ENCODE measurements at regions not wholly inside any gene's neighbourhood (a gene's known extent, or its start where the extent isn't known, plus 50 kb on each side); places are given as distances from the start of the nearest gene placed in this dataset.

DNA sequence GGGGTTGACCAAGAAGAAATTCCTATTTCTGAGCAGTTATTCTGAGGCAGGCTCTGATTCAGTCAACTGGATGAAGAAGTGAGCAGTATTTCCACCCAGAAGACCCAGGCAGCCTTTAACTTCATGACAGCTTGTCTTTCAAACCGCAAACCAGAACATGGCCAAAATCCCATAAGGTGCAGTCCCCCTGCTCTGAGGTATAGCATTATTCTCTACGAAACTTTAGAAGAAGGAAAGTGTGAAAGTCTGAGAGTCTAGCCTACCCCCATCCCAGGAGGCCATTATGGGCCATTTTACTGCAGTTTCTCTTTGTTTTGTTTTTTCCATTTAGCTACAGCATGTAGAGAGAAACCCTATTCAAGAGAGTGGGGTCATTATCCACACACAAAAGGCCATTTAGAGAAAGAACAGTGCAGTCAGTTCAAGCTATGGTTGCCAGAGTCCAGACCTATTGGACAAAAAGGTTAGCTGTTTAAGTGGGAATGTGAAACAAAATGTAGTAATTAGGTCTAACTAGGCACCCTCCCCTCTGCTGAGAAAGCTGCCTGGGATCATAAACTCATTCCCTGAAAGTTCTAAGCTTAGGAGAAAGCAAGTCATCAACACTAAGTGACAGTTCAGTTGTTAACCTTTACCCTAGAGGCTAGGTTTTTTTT lies 52.1 kb upstream of the RASGEF1B start:
- H3K9ac ChIP-seq (ENCODE audit: insufficient read depth, low read length, poor library complexity, severe bottlenecking) = no peak overlapping the region
- DNase-seq = no peak
- peaks cover 16 to 22% (median 17%) of the 10 kb centered on the region in 7 donors for H3K9me3 Mint-ChIP-seq
- WGBS (ENCODE audit: insufficient coverage) = no CpG with 5 or more reads among the region's 2 CpGs
- H3K79me2 ChIP-seq (ENCODE audit: insufficient read depth, low read length) = no peaks in the 10 kb centered on the region
- H3K27ac Mint-ChIP-seq = no peak overlapping the region
- no peaks in the 10 kb centered on the region for H3K27me3 ChIP-seq (ENCODE audit: control insufficient read depth in 2 of 2, insufficient read depth in 2 of 2, low read length in 2 of 2)
- H2AFZ ChIP-seq (ENCODE audit: insufficient read depth, low read depth, low read length, poor library complexity, severe bottlenecking) = no peak overlapping the region
- peaks cover 17 to 20% of the 10 kb centered on the region in 2 donors for H3K9me3 ChIP-seq (replicated peaks in 1 of 2; ENCODE audit: control insufficient read depth in 1 of 2, insufficient read depth in 1 of 2, low read length in 2 of 2)
- peaks cover 4% of the 10 kb centered on the region for H3K4me1 Mint-ChIP-seq
- TF ChIP-seq, protein P1, sequence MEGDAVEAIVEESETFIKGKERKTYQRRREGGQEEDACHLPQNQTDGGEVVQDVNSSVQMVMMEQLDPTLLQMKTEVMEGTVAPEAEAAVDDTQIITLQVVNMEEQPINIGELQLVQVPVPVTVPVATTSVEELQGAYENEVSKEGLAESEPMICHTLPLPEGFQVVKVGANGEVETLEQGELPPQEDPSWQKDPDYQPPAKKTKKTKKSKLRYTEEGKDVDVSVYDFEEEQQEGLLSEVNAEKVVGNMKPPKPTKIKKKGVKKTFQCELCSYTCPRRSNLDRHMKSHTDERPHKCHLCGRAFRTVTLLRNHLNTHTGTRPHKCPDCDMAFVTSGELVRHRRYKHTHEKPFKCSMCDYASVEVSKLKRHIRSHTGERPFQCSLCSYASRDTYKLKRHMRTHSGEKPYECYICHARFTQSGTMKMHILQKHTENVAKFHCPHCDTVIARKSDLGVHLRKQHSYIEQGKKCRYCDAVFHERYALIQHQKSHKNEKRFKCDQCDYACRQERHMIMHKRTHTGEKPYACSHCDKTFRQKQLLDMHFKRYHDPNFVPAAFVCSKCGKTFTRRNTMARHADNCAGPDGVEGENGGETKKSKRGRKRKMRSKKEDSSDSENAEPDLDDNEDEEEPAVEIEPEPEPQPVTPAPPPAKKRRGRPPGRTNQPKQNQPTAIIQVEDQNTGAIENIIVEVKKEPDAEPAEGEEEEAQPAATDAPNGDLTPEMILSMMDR (IDR thresholded peaks at IDR 0.05) = no peak
- intact Hi-C loops (cut with micrococcal nuclease) = no loop called here
- no peak overlapping the region for H3K4me3 Mint-ChIP-seq
- H3K27ac ChIP-seq (ENCODE audit: low read depth in 1 of 2, low read length in 2 of 2) = no peak overlapping the region
- peaks cover 0 to 6% of the 10 kb centered on the region in 2 donors for H3K36me3 Mint-ChIP-seq
- no peaks in the 10 kb centered on the region for H3K4me1 ChIP-seq (ENCODE audit: control insufficient read depth in 1 of 2, insufficient read depth in 2 of 2, low read length in 2 of 2)
- no peak overlapping the region for H3K4me2 ChIP-seq (replicated peaks; ENCODE audit: extremely low read depth, low read length, poor library complexity, severe bottlenecking)
- H3K27me3 Mint-ChIP-seq (ENCODE audit: low read depth in 3 of 3) = no peaks in the 10 kb centered on the region
- H3K4me3 ChIP-seq (replicated peaks in 1 of 3; ENCODE audit: low read depth in 2 of 3, low read length in 3 of 3) = no peak overlapping the region
- H4K20me1 ChIP-seq (ENCODE audit: insufficient read depth, low read length) = no peaks in the 10 kb centered on the region
- H3K36me3 ChIP-seq (replicated peaks in 1 of 2; ENCODE audit: control insufficient read depth in 1 of 2, insufficient read depth in 2 of 2, low read length in 2 of 2) = no peaks in the 10 kb centered on the region

DNA sequence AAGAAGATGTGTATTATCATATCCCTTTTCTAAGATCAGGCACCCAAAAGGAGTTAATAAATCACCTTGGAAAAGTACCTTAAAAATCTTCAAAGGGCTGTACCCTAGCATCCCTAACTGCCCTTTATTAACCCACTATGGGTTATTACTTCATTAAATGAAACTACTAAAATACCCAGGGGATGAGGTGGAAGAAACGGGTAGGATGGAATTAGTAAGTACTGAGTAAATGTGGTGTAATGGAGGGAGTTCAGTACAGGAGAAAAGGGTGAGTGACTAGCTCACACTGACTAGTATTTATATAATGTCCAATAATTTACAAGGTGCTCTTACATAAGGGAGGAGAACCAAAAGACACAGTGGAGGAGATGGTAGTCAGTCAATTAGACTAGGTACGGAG lies 51.0 kb upstream of the RASGEF1B start:
- Histone ChIP-seq H4K20me1 (ENCODE audit: insufficient read depth, low read length) (no peaks in the 10 kb centered on the region), H3K4me1 (ENCODE audit: control insufficient read depth in 1 of 2, insufficient read depth in 2 of 2, low read length in 2 of 2) (no peaks in the 10 kb centered on the region), H3K4me3 (replicated peaks in 1 of 3; ENCODE audit: low read depth in 2 of 3, low read length in 3 of 3) (no peak overlapping the region), H2AFZ (ENCODE audit: insufficient read depth, low read depth, low read length, poor library complexity, severe bottlenecking) (no peak overlapping the region), H3K9me3 (replicated peaks in 1 of 2; ENCODE audit: control insufficient read depth in 1 of 2, insufficient read depth in 1 of 2, low read length in 2 of 2) (peaks cover 8 to 9% of the 10 kb centered on the region in 2 donors), H3K27me3 (ENCODE audit: control insufficient read depth in 2 of 2, insufficient read depth in 2 of 2, low read length in 2 of 2) (no peaks in the 10 kb centered on the region), H3K79me2 (ENCODE audit: insufficient read depth, low read length) (no peaks in the 10 kb centered on the region), H3K4me2 (replicated peaks; ENCODE audit: extremely low read depth, low read length, poor library complexity, severe bottlenecking) (no peak overlapping the region), H3K36me3 (replicated peaks in 1 of 2; ENCODE audit: control insufficient read depth in 1 of 2, insufficient read depth in 2 of 2, low read length in 2 of 2) (no peaks in the 10 kb centered on the region), H3K27ac (ENCODE audit: low read depth in 1 of 2, low read length in 2 of 2) (no peak overlapping the region), H3K9ac (ENCODE audit: insufficient read depth, low read length, poor library complexity, severe bottlenecking) (no peak overlapping the region)
- Mint-ChIP-seq H3K4me1 (peaks cover 4% of the 10 kb centered on the region), H3K27me3 (ENCODE audit: low read depth in 3 of 3) (no peaks in the 10 kb centered on the region), H3K4me3 (no peak overlapping the region), H3K27ac (no peak overlapping the region), H3K9me3 (peaks cover 8 to 16% (median 10%) of the 10 kb centered on the region in 7 donors), H3K36me3 (peaks cover 0 to 1% of the 10 kb centered on the region in 2 donors)
- TF ChIP-seq, protein P1 (IDR thresholded peaks at IDR 0.05) = no peak
- no CpG with 5 or more reads among the region's 2 CpGs for WGBS (ENCODE audit: insufficient coverage)
- intact Hi-C loops (cut with micrococcal nuclease) = no loop called here
- DNase-seq = no peak

Data from CD14-positive monocyte (primary cell).